Osteoblast (primary cell): ENCODE measurements at regions not wholly inside any gene's neighbourhood (a gene's known extent, or its start where the extent isn't known, plus 50 kb on each side); places are given as distances from the start of the nearest gene placed in this dataset.

Experiments used
- DNase-seq: peaks from one replicate; pipeline ENCODE4 v3.0.0; 2011; ENCODE audit warnings: low spot score, mixed read lengths; ENCODE audit not compliant: insufficient read length; ENCODE audit errors: missing footprints
- H2AFZ ChIP-seq: 2 replicates; pipeline ENCODE4 v1.6.0; 2011; ENCODE audit warnings: mild to moderate bottlenecking, low read length
- H3K27ac ChIP-seq: 2 replicates; pipeline ENCODE4 v1.5.1; 2011; ENCODE audit warnings: mild to moderate bottlenecking, low read depth, low read length, moderate library complexity
- H3K27me3 ChIP-seq: 2 replicates; pipeline ENCODE4 v1.6.0; 2012; ENCODE audit warnings: mild to moderate bottlenecking, control low read depth, inconsistent platforms, low read length, moderate library complexity; ENCODE audit not compliant: insufficient read depth
- H3K36me3 ChIP-seq: 2 replicates; pipeline ENCODE4 v1.5.1; 2011; ENCODE audit warnings: mild to moderate bottlenecking, low read length, control low read depth, moderate library complexity; ENCODE audit not compliant: insufficient read depth
- H3K4me1 ChIP-seq: 2 replicates; pipeline ENCODE4 v1.5.1; 2011; ENCODE audit warnings: mild to moderate bottlenecking, low read length, control low read depth, moderate library complexity; ENCODE audit not compliant: insufficient read depth
- H3K4me2 ChIP-seq: 2 replicates; pipeline ENCODE4 v1.6.0; 2011; ENCODE audit warnings: mild to moderate bottlenecking, low read length; ENCODE audit not compliant: insufficient read depth
- H3K4me3 ChIP-seq: fragments of 200-600 bp; sonication (generic); 3 replicates; pipeline ENCODE4 v1.5.1; 2012; ENCODE audit warnings: mild to moderate bottlenecking, low read length, inconsistent platforms; ENCODE audit not compliant: insufficient read depth
- H3K79me2 ChIP-seq: 2 replicates; pipeline ENCODE4 v1.6.0; 2012; ENCODE audit warnings: mild to moderate bottlenecking, low read length, control low read depth, inconsistent platforms; ENCODE audit not compliant: insufficient read depth
- H3K9me3 ChIP-seq: 2 replicates; pipeline ENCODE4 v1.5.1; 2011; ENCODE audit warnings: low read depth, low read length, control low read depth
- H4K20me1 ChIP-seq: 2 replicates; pipeline ENCODE4 v1.6.0; 2012; ENCODE audit warnings: mild to moderate bottlenecking, low read length, control low read depth; ENCODE audit not compliant: insufficient read depth
- TF ChIP-seq, protein P1 (sequence below): IDR thresholded peaks from 2 replicates; pipeline ENCODE4 v1.5.1; 2011; ENCODE audit warnings: mild to moderate bottlenecking, low read depth, low read length, moderate library complexity; ENCODE audit errors: extremely low read depth

DNA sequence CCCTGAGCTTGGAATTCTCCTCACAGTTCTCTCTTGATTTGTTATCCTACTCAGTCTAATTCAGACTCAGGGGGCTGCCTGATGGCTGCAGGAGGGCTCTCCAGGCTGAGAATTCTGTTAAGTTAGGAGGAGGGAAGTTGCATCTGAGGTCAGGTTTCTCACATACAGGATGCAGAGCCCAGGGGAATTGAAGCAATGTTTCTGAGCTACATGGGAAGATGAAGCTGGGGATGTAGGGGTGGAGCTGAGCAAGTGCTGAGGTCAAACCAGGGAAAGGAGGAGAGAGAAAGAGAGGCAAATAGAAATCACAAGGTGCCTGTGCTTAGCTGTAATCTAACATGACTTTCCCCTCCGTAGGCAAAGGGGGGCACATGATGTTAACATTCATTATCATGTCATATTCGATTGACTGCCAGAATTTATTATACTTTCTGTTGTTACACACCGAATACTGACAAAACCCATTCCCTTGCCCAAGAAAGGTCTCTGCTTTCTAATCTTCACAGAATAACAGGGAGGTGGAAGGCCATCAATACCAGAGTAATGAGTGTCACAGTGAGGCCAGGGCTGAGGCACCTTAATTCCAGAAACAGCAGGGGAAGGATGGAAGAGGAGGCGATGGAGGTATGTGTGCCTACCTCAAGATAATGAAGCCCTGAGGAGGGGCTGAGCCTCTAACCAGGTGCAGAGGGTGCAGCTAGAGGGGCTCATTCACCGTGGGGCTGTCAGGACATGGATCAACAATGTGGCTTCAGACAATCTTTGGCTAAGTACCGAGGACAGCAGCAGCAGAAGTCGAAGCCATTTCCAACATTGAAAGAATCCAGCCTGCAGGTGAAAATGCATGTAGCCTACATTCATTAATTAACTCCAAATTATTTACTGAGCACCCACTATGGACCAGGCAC is 205.4 kb upstream of the SNX19 start:
- Histone ChIP-seq H3K4me2 (no peak overlapping the region), H3K27me3 (no peaks in the 10 kb centered on the region), H3K4me3 (no peak overlapping the region), H2AFZ (no peak overlapping the region), H3K9me3 (no peaks in the 10 kb centered on the region), H3K27ac (no peak overlapping the region), H4K20me1 (no peaks in the 10 kb centered on the region), H3K79me2 (no peaks in the 10 kb centered on the region), H3K36me3 (no peaks in the 10 kb centered on the region), H3K4me1 (no peaks in the 10 kb centered on the region)
- TF ChIP-seq, protein P1, sequence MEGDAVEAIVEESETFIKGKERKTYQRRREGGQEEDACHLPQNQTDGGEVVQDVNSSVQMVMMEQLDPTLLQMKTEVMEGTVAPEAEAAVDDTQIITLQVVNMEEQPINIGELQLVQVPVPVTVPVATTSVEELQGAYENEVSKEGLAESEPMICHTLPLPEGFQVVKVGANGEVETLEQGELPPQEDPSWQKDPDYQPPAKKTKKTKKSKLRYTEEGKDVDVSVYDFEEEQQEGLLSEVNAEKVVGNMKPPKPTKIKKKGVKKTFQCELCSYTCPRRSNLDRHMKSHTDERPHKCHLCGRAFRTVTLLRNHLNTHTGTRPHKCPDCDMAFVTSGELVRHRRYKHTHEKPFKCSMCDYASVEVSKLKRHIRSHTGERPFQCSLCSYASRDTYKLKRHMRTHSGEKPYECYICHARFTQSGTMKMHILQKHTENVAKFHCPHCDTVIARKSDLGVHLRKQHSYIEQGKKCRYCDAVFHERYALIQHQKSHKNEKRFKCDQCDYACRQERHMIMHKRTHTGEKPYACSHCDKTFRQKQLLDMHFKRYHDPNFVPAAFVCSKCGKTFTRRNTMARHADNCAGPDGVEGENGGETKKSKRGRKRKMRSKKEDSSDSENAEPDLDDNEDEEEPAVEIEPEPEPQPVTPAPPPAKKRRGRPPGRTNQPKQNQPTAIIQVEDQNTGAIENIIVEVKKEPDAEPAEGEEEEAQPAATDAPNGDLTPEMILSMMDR = no peak
- no peak for DNase-seq

DNA sequence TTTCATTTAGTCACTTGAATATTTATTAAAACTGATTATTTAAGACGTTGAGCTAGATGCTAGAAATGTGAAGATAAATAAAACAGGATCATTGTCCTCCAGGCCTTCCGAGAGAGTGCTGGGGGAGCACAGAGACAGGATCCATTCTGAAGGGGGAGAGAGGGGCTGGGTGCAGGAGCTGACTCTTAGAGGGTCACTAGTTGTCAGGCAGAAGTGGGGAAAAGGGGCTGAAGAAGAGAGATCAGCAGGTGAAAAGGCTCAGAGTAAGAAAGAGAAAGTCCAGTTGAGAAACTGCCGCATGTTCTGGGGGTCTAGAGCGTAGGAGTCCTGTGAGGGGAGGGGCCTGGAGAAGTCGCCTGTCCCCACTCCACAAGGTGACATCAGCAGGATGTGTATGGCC is 206.2 kb upstream of the SNX19 start:
- DNase-seq = no peak
- H3K27me3 ChIP-seq = no peaks in the 10 kb centered on the region
- no peaks in the 10 kb centered on the region for H3K79me2 ChIP-seq
- no peak overlapping the region for H3K27ac ChIP-seq
- no peak overlapping the region for H2AFZ ChIP-seq
- no peaks in the 10 kb centered on the region for H3K4me1 ChIP-seq
- no peaks in the 10 kb centered on the region for H4K20me1 ChIP-seq
- no peaks in the 10 kb centered on the region for H3K36me3 ChIP-seq
- no peaks in the 10 kb centered on the region for H3K9me3 ChIP-seq
- H3K4me3 ChIP-seq = no peak overlapping the region
- H3K4me2 ChIP-seq = no peak overlapping the region
- TF ChIP-seq, protein P1 = no peak

DNA sequence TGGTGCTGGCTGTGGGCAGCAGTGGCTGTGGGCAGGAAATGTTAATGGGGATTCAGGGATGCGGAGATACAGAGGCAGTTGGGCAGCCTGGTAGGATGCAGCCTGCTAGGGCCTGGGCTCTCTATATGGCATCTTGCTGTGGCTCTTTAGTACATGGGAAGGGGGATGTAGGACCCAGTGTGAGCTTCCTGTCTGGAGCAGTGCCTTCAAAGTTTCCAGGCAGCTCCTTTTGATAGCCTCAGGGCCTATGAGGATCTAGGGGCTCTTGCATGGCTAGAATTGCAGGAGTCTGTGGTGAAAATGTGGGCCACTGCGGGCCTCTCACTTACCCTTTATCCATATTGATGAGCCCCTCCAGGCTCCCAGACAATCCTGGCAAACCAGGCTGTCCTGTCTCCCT is 213.2 kb upstream of the SNX19 start:
- H2AFZ ChIP-seq = no peak overlapping the region

DNA sequence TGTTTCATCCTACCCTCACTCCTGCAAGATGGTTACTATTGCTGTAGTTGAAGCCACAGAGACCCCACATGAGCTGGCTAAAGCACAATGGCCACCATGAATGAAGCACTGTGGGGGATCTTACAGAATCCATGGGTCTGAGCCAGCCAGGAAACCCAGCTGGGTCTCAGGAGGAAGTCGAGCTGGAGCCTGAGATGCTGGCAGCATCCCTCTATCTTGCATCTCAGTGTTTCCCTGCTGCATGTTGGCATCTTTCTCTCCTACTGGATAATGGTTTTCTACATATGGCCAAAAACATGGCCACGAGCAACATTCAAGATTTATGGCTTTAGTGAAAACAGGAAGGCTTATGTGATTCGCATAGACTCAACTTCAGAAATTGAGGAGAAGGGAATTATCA is 219.3 kb upstream of the SNX19 start:
- TF ChIP-seq, protein P1 = no peak
- Histone ChIP-seq H2AFZ (no peak overlapping the region), H4K20me1 (no peaks in the 10 kb centered on the region), H3K4me3 (no peak overlapping the region), H3K4me2 (no peak overlapping the region), H3K27ac (no peak overlapping the region), H3K9me3 (no peaks in the 10 kb centered on the region), H3K36me3 (no peaks in the 10 kb centered on the region), H3K27me3 (no peaks in the 10 kb centered on the region), H3K79me2 (no peaks in the 10 kb centered on the region), H3K4me1 (no peaks in the 10 kb centered on the region)
- DNase-seq = no peak

More for the DNA sequence above, 213.2 kb upstream of the SNX19 start:
- no peaks in the 10 kb centered on the region for H3K79me2 ChIP-seq
- H3K4me2 ChIP-seq = no peak overlapping the region
- H3K27ac ChIP-seq = no peak overlapping the region
- no peak overlapping the region for H3K4me3 ChIP-seq
- no peaks in the 10 kb centered on the region for H3K9me3 ChIP-seq
- DNase-seq = no peak
- H3K27me3 ChIP-seq = no peaks in the 10 kb centered on the region
- H3K36me3 ChIP-seq = no peaks in the 10 kb centered on the region
- no peaks in the 10 kb centered on the region for H3K4me1 ChIP-seq
- TF ChIP-seq, protein P1 = no peak
- no peaks in the 10 kb centered on the region for H4K20me1 ChIP-seq
